ENCODE measurements at regions not wholly inside any gene's neighbourhood (a gene's known extent, or its start where the extent isn't known, plus 50 kb on each side); places are given as distances from the start of the nearest gene placed in this dataset.
A peak's percentile ranks its signal among the peaks of the same experiment; 100 is the strongest.
"Not testable (repeated sequence)": the region's sequence is repeated elsewhere in the genome, so short reads cannot be mapped to it uniquely, and the experiment has no call there.

GRCh38 chr6:28802417-28803336 is 121.1 kb downstream of the TRIM27 start:
- DNase-seq (ENCODE audit: low read depth) = no peak

- no peak for DNase-seq (ENCODE audit: low read depth)
Measured at GRCh38 chr6:28803337-28803709, 120.5 kb downstream of the TRIM27 start.

DNA sequence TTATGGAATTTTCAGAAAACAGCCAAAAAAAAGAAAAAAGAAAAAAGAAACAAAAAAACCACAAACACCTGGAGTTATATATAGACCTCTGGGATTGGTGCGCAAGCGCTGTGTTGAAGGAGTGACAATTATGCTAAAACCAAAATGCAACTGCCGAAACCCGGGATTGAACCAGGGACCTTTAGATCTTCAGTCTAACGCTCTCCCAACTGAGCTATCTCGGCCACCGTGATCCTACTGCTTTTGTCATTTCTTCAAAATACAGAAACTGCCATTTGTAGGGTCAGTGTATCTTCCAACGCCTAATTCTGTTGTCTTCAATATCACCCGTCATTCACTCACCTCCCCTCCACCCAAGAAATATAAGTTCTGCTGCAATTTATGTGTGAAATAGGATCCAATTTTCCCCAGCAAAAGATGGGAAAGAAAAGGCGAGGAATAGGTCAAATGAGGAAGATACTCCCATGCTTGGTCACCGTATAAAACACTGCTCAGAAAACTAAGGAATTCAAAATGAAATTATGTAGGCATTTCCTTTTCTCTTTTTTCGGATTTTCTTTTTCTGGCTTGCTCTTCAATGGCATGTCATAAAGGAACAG is 116.0 kb downstream of the TRIM27 start:
- no peak for DNase-seq (ENCODE audit: low read depth)

GRCh38 chr6:28808383-28808782 is 115.4 kb downstream of the TRIM27 start:
- DNase-seq (ENCODE audit: low read depth) = no peak

- no peak for DNase-seq (ENCODE audit: low read depth)
Measured at GRCh38 chr6:28809947-28810658, 113.7 kb downstream of the TRIM27 start.

DNA sequence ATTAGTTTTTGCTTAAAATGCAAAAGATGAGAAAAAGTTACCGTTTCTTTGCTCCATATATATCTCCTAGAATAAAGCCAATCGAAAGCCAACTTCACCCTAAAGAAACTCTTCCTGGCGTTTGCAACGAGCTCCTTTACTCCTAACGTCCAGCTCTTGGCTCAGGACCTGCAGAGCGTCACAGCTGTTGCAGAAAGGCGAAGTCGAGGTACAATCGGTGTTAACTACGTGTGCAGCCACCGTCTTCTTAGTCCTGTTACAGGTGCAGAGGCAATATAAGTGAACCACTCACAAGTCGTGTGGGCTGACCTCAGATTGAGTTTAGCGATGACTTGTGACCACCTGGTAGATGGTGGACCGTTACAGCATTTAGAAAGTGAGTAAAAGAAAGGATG is 113.1 kb downstream of the TRIM27 start:
- DNase-seq (ENCODE audit: low read depth) = no peak

- no peak for DNase-seq (ENCODE audit: low read depth)
Measured at GRCh38 chr6:28811873-28812272, 111.9 kb downstream of the TRIM27 start.

GRCh38 chr6:28812778-28813569 is 110.8 kb downstream of the TRIM27 start:
- no peak for DNase-seq (ENCODE audit: low read depth)

- DNase-seq (ENCODE audit: low read depth) = no peak
Measured at GRCh38 chr6:28814032-28814976, 109.5 kb downstream of the TRIM27 start.

- no peak for DNase-seq (ENCODE audit: low read depth)
Measured at GRCh38 chr6:28816339-28816908, 107.4 kb downstream of the TRIM27 start.

DNA sequence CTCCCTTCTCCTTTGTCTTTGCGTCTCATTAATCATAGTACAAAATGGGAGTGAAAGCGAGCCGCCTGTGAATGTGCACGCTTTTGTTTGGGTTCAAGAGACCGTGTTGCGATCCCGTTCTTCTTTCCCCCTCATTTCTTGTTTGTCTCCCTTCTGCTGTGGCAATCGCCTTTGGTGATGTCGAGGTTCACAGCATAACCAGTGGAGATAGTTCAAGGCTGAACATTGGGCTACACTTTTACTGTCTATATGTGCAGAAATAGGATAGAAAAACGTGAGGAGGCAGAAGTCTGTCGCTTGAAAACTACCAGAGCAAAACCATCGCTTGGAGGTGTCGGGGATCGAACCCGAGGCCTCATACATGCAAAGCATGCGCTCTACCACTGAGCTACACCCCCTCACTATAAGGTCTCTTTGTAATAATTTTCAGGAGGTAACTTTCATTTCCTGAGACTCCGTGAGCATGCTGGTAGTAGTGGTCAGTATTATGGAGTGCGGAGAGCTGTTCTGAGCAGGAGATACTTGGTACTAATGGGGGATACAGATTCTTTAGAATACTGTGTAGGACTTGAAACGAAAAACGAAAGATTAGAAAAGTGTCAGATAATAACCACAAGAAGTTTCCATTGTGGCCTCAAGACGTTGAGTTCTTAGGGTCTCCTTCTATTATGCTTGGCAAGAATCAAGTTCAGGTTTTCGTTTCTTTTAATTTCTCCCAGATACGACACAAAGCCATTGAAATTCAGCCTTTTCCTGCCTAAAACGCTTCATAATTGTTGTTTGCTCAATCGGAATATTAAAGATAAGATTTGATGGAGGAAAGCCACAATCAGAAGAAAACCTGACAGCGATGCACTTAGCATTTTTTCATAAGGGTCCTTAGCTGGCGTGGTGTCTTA is 106.6 kb downstream of the TRIM27 start:
- DNase-seq (ENCODE audit: low read depth) = peak; percentile 76

DNA sequence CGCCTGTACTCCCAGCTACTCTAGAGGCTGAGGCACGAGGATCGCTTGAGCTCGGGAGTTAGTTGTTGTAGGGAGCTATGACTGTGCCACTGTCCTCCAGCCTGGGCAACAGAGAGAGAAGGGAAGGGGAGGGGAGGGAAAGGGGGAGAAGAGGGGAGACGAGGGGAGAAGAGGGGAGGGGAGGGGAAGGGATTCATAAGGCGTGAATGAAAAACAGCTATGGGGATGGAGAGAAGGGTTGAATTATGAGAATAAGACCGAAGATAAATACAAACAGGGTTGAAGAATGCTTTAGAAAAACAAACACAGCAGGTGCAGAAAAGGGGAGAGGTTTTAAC is 106.0 kb downstream of the TRIM27 start:
- DNase-seq (ENCODE audit: low read depth) = no peak

GRCh38 chr6:28824793-28825731 is 98.7 kb downstream of the TRIM27 start:
- DNase-seq (ENCODE audit: low read depth) = no peak

- DNase-seq (ENCODE audit: low read depth) = no peak
Measured at GRCh38 chr6:28825732-28826293, 98.0 kb downstream of the TRIM27 start.

GRCh38 chr6:28831683-28832082 is 92.1 kb downstream of the TRIM27 start:
- not testable (repeated sequence) for DNase-seq (ENCODE audit: low read depth)

- DNase-seq (ENCODE audit: low read depth) = not testable (repeated sequence)
Measured at GRCh38 chr6:28836703-28837102, 87.1 kb downstream of the TRIM27 start.

- no peak for DNase-seq (ENCODE audit: low read depth)
Measured at GRCh38 chr6:28838289-28838633, 85.5 kb downstream of the TRIM27 start.
